H1 (cell line): ENCODE measurements at regions not wholly inside any gene's neighbourhood (a gene's known extent, or its start where the extent isn't known, plus 50 kb on each side); places are given as distances from the start of the nearest gene placed in this dataset.
"Not testable (repeated sequence)": the region's sequence is repeated elsewhere in the genome, so short reads cannot be mapped to it uniquely, and the experiment has no call there.

Experiments
- CTCF ChIA-PET: fragments of 300-600 bp; sonication (Branson Sonifier 250); formaldehyde crosslinking; loops from one replicate; lab custom pipeline; 2021; ENCODE audit not compliant: partially characterized antibody; lab: Charles Lee
- POLR2A ChIA-PET: fragments of 300-600 bp; sonication (Branson Sonifier 250); formaldehyde crosslinking; loops from one replicate; lab custom pipeline; 2021; ENCODE audit warnings: inconsistent platforms; ENCODE audit not compliant: partially characterized antibody; lab: Charles Lee
- DNase-seq, 2 experiments: peaks; one replicate each; pipeline versions ENCODE4 v3.0.0 to v3.0.0-alpha.2; 2010 to 2022; ENCODE audit warnings: low spot score in 2 of 2, low read depth in 1 of 2, mixed read lengths in 1 of 2
- FAIRE-seq: peaks from 2 replicates; lab custom pipeline; 2011; peaks lifted over from hg19 to GRCh38; lab: Jason Lieb, UNC
- H2AFZ ChIP-seq: 2 replicates; pipeline ENCODE4 v1.8.1; 2012; ENCODE audit warnings: low read length, inconsistent platforms
- H2AK5ac ChIP-seq: 2 replicates; pipeline ENCODE4 v1.6.1; 2013; ENCODE audit warnings: low read depth, low read length
- H2BK120ac ChIP-seq: replicated peaks from 2 replicates; pipeline ENCODE3; 2013; ENCODE audit warnings: low read depth, low read length, inconsistent platforms
- H2BK12ac ChIP-seq: 2 replicates; pipeline ENCODE4 v1.6.1; 2013; ENCODE audit warnings: low read depth, low read length
- H2BK15ac ChIP-seq: 2 replicates; pipeline ENCODE4 v1.6.1; 2013; ENCODE audit warnings: low read length
- H2BK20ac ChIP-seq: 2 replicates; pipeline ENCODE4 v1.6.1; 2013; ENCODE audit warnings: low read length
- H2BK5ac ChIP-seq: 2 replicates; pipeline ENCODE4 v1.6.1; 2013; ENCODE audit warnings: low read depth, low read length
- H3K14ac ChIP-seq: 2 replicates; pipeline ENCODE4 v1.6.1; 2013; ENCODE audit warnings: inconsistent platforms; ENCODE audit not compliant: insufficient read length
- H3K18ac ChIP-seq: 2 replicates; pipeline ENCODE4 v1.6.1; 2013; ENCODE audit warnings: low read length; ENCODE audit errors: extremely low read depth
- H3K23ac ChIP-seq: 2 replicates; pipeline ENCODE4 v1.6.1; 2013; ENCODE audit warnings: inconsistent platforms; ENCODE audit not compliant: insufficient read length
- H3K23me2 ChIP-seq: 2 replicates; pipeline ENCODE4 v1.6.1; 2013; ENCODE audit warnings: low read depth, low read length
- H3K27ac ChIP-seq: 2 replicates; pipeline ENCODE4 v1.6.1; 2011; ENCODE audit warnings: low read depth, low read length, inconsistent platforms
- H3K27me3 ChIP-seq, 4 experiments: replicated peaks in 1 of 4; 1 replicate in 1 of 4; 2 replicates in 3 of 4; pipeline versions ENCODE4 v1.6.1 to v1.8.1; 2011 to 2013; ENCODE audit warnings: low read length in 3 of 4, mild to moderate bottlenecking in 3 of 4, inconsistent platforms in 2 of 4, mixed read lengths in 2 of 4, moderate library complexity in 1 of 4; ENCODE audit not compliant: control insufficient read depth in 3 of 4, insufficient read depth in 3 of 4; ENCODE audit errors: extremely low read depth in 1 of 4
- H3K36me3 ChIP-seq, 4 experiments: 2 replicates each; pipeline versions ENCODE4 v1.6.1 to v1.8.1; 2011 to 2013; ENCODE audit warnings: mild to moderate bottlenecking in 4 of 4, low read length in 3 of 4, moderate library complexity in 2 of 4, control low read depth in 1 of 4, inconsistent platforms in 1 of 4; ENCODE audit not compliant: insufficient read depth in 4 of 4, control insufficient read depth in 2 of 4
- H3K4ac ChIP-seq: replicated peaks from 2 replicates; pipeline ENCODE3; 2013; ENCODE audit warnings: low read length, low read depth, mixed read lengths, inconsistent platforms; ENCODE audit not compliant: insufficient read length
- H3K4me1 ChIP-seq, 4 experiments: replicated peaks in 1 of 4; 1 replicate in 1 of 4; 2 replicates in 3 of 4; pipeline versions ENCODE4 v1.6.1 to v1.8.1; 2011 to 2013; ENCODE audit warnings: low read length in 3 of 4, inconsistent platforms in 2 of 4, mixed read lengths in 1 of 4; ENCODE audit not compliant: insufficient read depth in 4 of 4, control insufficient read depth in 3 of 4
- H3K4me2 ChIP-seq, 2 experiments: 2 replicates each; pipeline versions ENCODE4 v1.6.1 to v1.8.1; 2011 to 2013; ENCODE audit warnings: low read depth in 2 of 2, low read length in 2 of 2, control low read depth in 1 of 2, inconsistent platforms in 1 of 2, mild to moderate bottlenecking in 1 of 2; ENCODE audit not compliant: insufficient read depth in 1 of 2
- H3K4me3 ChIP-seq, 4 experiments: fragments of 200-600, 300-600 bp in 1 of 4; sonication (generic), shearing (Covaris generic), sonication (Bioruptor Twin) in 1 of 4; 2 replicates each; pipeline versions ENCODE4 v1.5.1 to v1.8.1; 2011 to 2016; ENCODE audit warnings: low read length in 4 of 4, low read depth in 3 of 4, control low read depth in 2 of 4, inconsistent platforms in 2 of 4, mild to moderate bottlenecking in 2 of 4, mixed read lengths in 1 of 4, moderate library complexity in 1 of 4; ENCODE audit not compliant: insufficient read depth in 2 of 4; ENCODE audit errors: extremely low read depth in 1 of 4
- H3K56ac ChIP-seq: replicated peaks from 2 replicates; pipeline ENCODE3; 2013; ENCODE audit warnings: low read depth, mild to moderate bottlenecking, mixed read lengths, low read length, inconsistent platforms; ENCODE audit not compliant: insufficient read length
- H3K79me1 ChIP-seq: 2 replicates; pipeline ENCODE4 v1.6.1; 2013; ENCODE audit warnings: low read depth, low read length, control low read depth
- H3K79me2 ChIP-seq, 2 experiments: 2 replicates each; pipeline versions ENCODE4 v1.6.1 to v1.8.1; 2012 to 2013; ENCODE audit warnings: low read length in 2 of 2, mild to moderate bottlenecking in 2 of 2, inconsistent platforms in 1 of 2; ENCODE audit not compliant: insufficient read depth in 2 of 2, control insufficient read depth in 1 of 2
- H3K9ac ChIP-seq, 4 experiments: replicated peaks in 1 of 4; 1 replicate in 1 of 4; 2 replicates in 3 of 4; pipeline versions ENCODE4 v1.6.1 to v1.8.1; 2011 to 2013; ENCODE audit warnings: low read depth in 3 of 4, low read length in 3 of 4, control low read depth in 2 of 4, mild to moderate bottlenecking in 2 of 4, moderate library complexity in 2 of 4, inconsistent platforms in 1 of 4; ENCODE audit errors: extremely low read depth in 1 of 4
- H3K9me3 ChIP-seq, 2 experiments: 2 replicates each; pipeline versions ENCODE4 v1.6.1 to v1.8.1; 2012 to 2013; ENCODE audit warnings: mild to moderate bottlenecking in 2 of 2, moderate library complexity in 2 of 2, control low read depth in 1 of 2, inconsistent platforms in 1 of 2, low read depth in 1 of 2, low read length in 1 of 2, mixed read lengths in 1 of 2; ENCODE audit not compliant: insufficient read depth in 2 of 2
- H4K20me1 ChIP-seq, 2 experiments: replicated peaks in 1 of 2; 2 replicates each; pipeline versions ENCODE3 to v1.8.1; 2011 to 2013; ENCODE audit warnings: inconsistent platforms in 2 of 2, low read length in 2 of 2, mild to moderate bottlenecking in 1 of 2; ENCODE audit not compliant: insufficient read depth in 2 of 2, control insufficient read depth in 1 of 2
- H4K5ac ChIP-seq: 2 replicates; pipeline ENCODE4 v1.6.1; 2013; ENCODE audit warnings: low read length, low read depth, mixed read lengths, inconsistent platforms; ENCODE audit not compliant: insufficient read length
- H4K8ac ChIP-seq: 2 replicates; pipeline ENCODE4 v1.8.0; 2013; ENCODE audit warnings: mild to moderate bottlenecking, moderate library complexity, low read length, inconsistent platforms; ENCODE audit not compliant: insufficient read depth; ENCODE audit errors: extremely low read depth
- H4K91ac ChIP-seq: replicated peaks from 2 replicates; pipeline ENCODE3; 2013; ENCODE audit warnings: low read length, mixed read lengths, inconsistent platforms; ENCODE audit not compliant: insufficient read length
- EGR1 ChIP-seq: IDR thresholded peaks from 2 replicates; pipeline ENCODE4 v1.6.1; 2011; ENCODE audit warnings: low read depth, low read length, borderline replicate concordance
- KDM4A ChIP-seq: IDR thresholded peaks from one replicate; pipeline ENCODE4 v1.7.1; 2012; ENCODE audit warnings: low read depth, mild to moderate bottlenecking, moderate library complexity, low read length, inconsistent platforms; ENCODE audit not compliant: severe bottlenecking
- MAX ChIP-seq: IDR thresholded peaks from 2 replicates; pipeline ENCODE4 v1.6.1; 2012; ENCODE audit warnings: inconsistent platforms
- SIN3A ChIP-seq, 2 experiments: IDR thresholded peaks in 1 of 2; conservative IDR thresholded peaks in 1 of 2; 2 replicates each; pipeline ENCODE4 v1.6.1; 2011 to 2012; ENCODE audit warnings: low read length in 2 of 2, improper control_type of control experiment in 1 of 2, low read depth in 1 of 2, mild to moderate bottlenecking in 1 of 2
- TAF1 ChIP-seq: IDR thresholded peaks from 2 replicates; pipeline ENCODE4 v1.6.1; 2011; ENCODE audit warnings: mild to moderate bottlenecking, low read depth, low read length
- TBP ChIP-seq: IDR thresholded peaks from 2 replicates; pipeline ENCODE4 v1.6.1; 2011; ENCODE audit warnings: low read depth, low read length, improper control_type of control experiment
- USF2 ChIP-seq: IDR thresholded peaks from 2 replicates; pipeline ENCODE4 v1.6.1; 2011; ENCODE audit warnings: low read length, improper control_type of control experiment
- YY1 ChIP-seq: IDR thresholded peaks from 2 replicates; pipeline ENCODE4 v1.6.1; 2011; ENCODE audit warnings: low read depth, mild to moderate bottlenecking, low read length
- WGBS, 2 experiments: shearing (Covaris generic) in 1 of 2; methylation state at CpG; one replicate each; pipeline versions ENCODE4 v1.1.6 to v1.1.7; 2013 to 2015; ENCODE audit warnings: low lambda C conversion rate in 2 of 2, mixed read lengths in 2 of 2, inconsistent platforms in 1 of 2, low coverage in 1 of 2, missing lambda C conversion rate in 1 of 2; ENCODE audit not compliant: insufficient replicate concordance in 2 of 2, insufficient coverage in 1 of 2, insufficient read length in 1 of 2; ENCODE audit errors: extremely low coverage in 1 of 2, missing lambda C conversion rate in 1 of 2; 5-methylcytosine and 5-hydroxymethylcytosine counted together

- CTCF ChIA-PET, result interaction anchor here (0.8 to 1.0 kb wide), 2 partner anchors 74 to 146 kb away, joined by 3 read pairs; no protein-coding TSS in a partner anchor
These were observed 189.4 kb downstream of the ADRA2C start for GRCh38 chr4:3955321-3956164.

More at GRCh38 chr4:3955321-3956164, 189.4 kb downstream of the ADRA2C start:
- not testable (repeated sequence) for H3K23me2 ChIP-seq, H3K23ac ChIP-seq, H3K27me3 ChIP-seq, H3K18ac ChIP-seq, H2AFZ ChIP-seq, H2BK12ac ChIP-seq, H3K27ac ChIP-seq, H2BK20ac ChIP-seq, H4K5ac ChIP-seq, H4K8ac ChIP-seq, H2BK15ac ChIP-seq, H3K9me3 ChIP-seq, H3K79me1 ChIP-seq, FAIRE-seq, H4K91ac ChIP-seq, H3K79me2 ChIP-seq, H2AK5ac ChIP-seq, H4K20me1 ChIP-seq, H3K14ac ChIP-seq, H3K4ac ChIP-seq, H3K36me3 ChIP-seq, H2BK120ac ChIP-seq, H3K4me1 ChIP-seq, H3K56ac ChIP-seq
- peak overlapping the region; percentile 49 to 81 (median 60); a peak in 7 of 8 replicates for H3K4me3 ChIP-seq
- H2BK5ac ChIP-seq, result peak overlapping the region; percentile 60; the same call in 1 of the 2 replicates
- H3K4me2 ChIP-seq, result peak overlapping the region; percentile 73 to 84; a peak in 3 of 4 replicates
- peak overlapping the region in 2 of 4 experiments; percentile 54 to 67; a peak in 3 of 7 replicates for H3K9ac ChIP-seq
- POLR2A ChIA-PET, result interaction anchor here (0.6 to 1.2 kb wide), 3 partner anchors 9 to 17 kb away, joined by 3 read pairs; no protein-coding TSS in a partner anchor
- 2% methylated on average over 24 of the region's 60 CpGs; no CpG with 5 or more reads in 1 of the 2 experiments for WGBS, 2 experiments
- peak; percentile 98 for DNase-seq
- TF ChIP-seq TBP (peak; percentile 40; the same call in 1 of the 2 replicates), KDM4A (peak; percentile 15), YY1 (peak; percentile 62; the same call in 1 of the 2 replicates), SIN3A (conservative IDR thresholded peaks at IDR 0.05 in 1 of 2, IDR thresholded peaks at IDR 0.05 in 1 of 2; ENCODE audit: low read depth in 1 of 2, low read length in 2 of 2) (peak; percentile 18 to 51; a peak in 1 of 4 replicates), MAX (peak; percentile 55), EGR1 (peak; percentile 79), USF2 (peak; percentile 35; the same call in 1 of the 2 replicates), TAF1 (peak; percentile 59)
